ENCODE measurements at regions not wholly inside any gene's neighbourhood (a gene's known extent, or its start where the extent isn't known, plus 50 kb on each side); places are given as distances from the start of the nearest gene placed in this dataset.
"Not testable (repeated sequence)": the region's sequence is repeated elsewhere in the genome, so short reads cannot be mapped to it uniquely, and the experiment has no call there.

GRCh38 chr11:38411149-38411548 is 1813.1 kb upstream of the RAG2 start:
- DNase-seq = no peak

- no peak for DNase-seq
These were observed 1804.0 kb upstream of the RAG2 start for GRCh38 chr11:38402063-38402462.

GRCh38 chr11:38392176-38392575 is 1794.1 kb upstream of the RAG2 start:
- DNase-seq = no peak

GRCh38 chr11:38384568-38384967 is 1786.5 kb upstream of the RAG2 start:
- no peak for DNase-seq

- DNase-seq = no peak
These were observed 1767.2 kb upstream of the RAG2 start for GRCh38 chr11:38365274-38365673.

- DNase-seq = no peak
These were observed 1758.2 kb upstream of the RAG2 start for GRCh38 chr11:38356255-38356654.

GRCh38 chr11:38345286-38345685 is 1747.2 kb upstream of the RAG2 start:
- no peak for DNase-seq

- not testable (repeated sequence) for DNase-seq
These were observed 1743.6 kb upstream of the RAG2 start for GRCh38 chr11:38341612-38342011.

GRCh38 chr11:38339835-38340440 is 1741.9 kb upstream of the RAG2 start:
- no peak for DNase-seq

- DNase-seq = not testable (repeated sequence)
These were observed 1740.0 kb upstream of the RAG2 start for GRCh38 chr11:38338022-38338421.

- DNase-seq = no peak
These were observed 1734.0 kb upstream of the RAG2 start for GRCh38 chr11:38332046-38332445.

- DNase-seq = no peak
These were observed 1732.5 kb upstream of the RAG2 start for GRCh38 chr11:38330578-38330977.

- DNase-seq = no peak
These were observed 1726.1 kb upstream of the RAG2 start for GRCh38 chr11:38323961-38324761.

GRCh38 chr11:38315151-38315550 is 1717.1 kb upstream of the RAG2 start:
- DNase-seq = no peak

- no peak for DNase-seq
These were observed 1709.4 kb upstream of the RAG2 start for GRCh38 chr11:38307455-38307854.

GRCh38 chr11:38305682-38306081 is 1707.6 kb upstream of the RAG2 start:
- peak; percentile 2 for DNase-seq

GRCh38 chr11:38304926-38305325 is 1706.9 kb upstream of the RAG2 start:
- no peak for DNase-seq

- DNase-seq = no peak
These were observed 1704.5 kb upstream of the RAG2 start for GRCh38 chr11:38302564-38302963.

- no peak for DNase-seq
These were observed 1702.5 kb upstream of the RAG2 start for GRCh38 chr11:38300570-38300969.

GRCh38 chr11:38296211-38296776 is 1698.3 kb upstream of the RAG2 start:
- DNase-seq = no peak

- no peak for DNase-seq
These were observed 1684.7 kb upstream of the RAG2 start for GRCh38 chr11:38282718-38283117.

GRCh38 chr11:38278457-38279141 is 1680.6 kb upstream of the RAG2 start:
- no peak for DNase-seq

- DNase-seq = no peak
These were observed 1676.0 kb upstream of the RAG2 start for GRCh38 chr11:38274031-38274430.
